ENCODE measurements at regions not wholly inside any gene's neighbourhood (a gene's known extent, or its start where the extent isn't known, plus 50 kb on each side); places are given as distances from the start of the nearest gene placed in this dataset.
"Not testable (repeated sequence)": the region's sequence is repeated elsewhere in the genome, so short reads cannot be mapped to it uniquely, and the experiment has no call there.

DNA sequence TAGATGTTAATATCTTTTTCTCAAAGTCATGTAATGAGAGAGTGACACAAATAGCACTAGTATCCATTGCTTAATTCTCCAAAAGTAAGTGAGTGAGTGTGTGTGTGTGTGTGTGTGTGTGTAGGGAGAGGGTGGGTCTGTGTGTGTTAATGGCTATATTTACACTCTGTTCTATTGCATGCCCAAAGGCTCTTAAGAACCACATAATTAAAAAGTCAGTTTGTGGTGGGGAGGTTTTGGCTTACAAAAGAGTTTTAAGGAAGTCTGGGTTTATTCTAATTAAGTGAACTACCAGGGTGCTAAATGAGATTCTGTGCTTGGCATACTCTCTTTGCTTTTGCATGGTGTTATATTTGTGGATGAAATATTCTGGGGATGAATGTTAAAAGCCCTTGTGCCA lies 1897.6 kb upstream of the FLRT2 start:
- no peak for DNase-seq (ENCODE audit: insufficient read length, low spot score)
- TF ChIP-seq POLR2A (IDR thresholded peaks at IDR 0.05; ENCODE audit: low read depth, low read length), result no peak
- FAIRE-seq, result no peak

DNA sequence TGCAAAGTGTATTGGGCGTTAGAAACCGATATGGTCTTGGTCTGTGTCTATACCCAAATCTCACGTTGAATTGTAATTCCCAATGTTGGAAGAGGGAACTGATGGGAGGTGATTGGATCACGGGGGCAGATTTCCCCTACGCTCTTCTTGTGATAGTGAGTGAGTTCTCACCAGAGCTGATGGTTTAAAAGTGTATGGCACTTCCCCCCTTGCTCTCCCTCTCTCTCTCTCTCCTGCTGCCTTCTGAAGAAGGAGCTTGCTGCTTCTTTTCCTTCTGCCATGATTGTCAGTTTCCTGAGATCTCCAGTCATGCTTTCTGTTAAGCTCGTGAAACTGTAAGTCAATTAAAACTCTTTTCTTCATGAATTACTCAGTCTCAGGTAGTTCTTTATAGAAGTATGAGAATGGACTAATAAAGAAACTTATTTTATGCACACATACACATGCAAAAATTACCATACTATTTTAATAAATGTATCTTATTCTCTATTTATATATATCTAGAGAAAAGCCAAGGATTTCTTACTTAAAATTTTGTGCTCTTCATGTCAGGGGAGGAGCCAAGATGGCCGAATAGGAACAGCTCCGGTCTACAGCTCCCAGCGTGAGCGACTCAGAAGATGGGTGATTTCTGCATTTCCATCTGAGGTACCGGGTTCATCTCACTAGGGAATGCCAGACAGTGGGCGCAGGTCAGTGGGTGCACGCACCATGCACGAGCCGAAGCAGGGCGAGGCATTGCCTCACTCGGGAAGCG lies 1891.0 kb upstream of the FLRT2 start:
- FAIRE-seq (no peak), DNase-seq (ENCODE audit: insufficient read length, low spot score) (no peak)
- TF ChIP-seq SPI1 (IDR thresholded peaks at IDR 0.05; ENCODE audit: low read depth, low read length) (no peak), TAF1 (IDR thresholded peaks at IDR 0.05; ENCODE audit: low read depth, low read length) (no peak), POLR2A (IDR thresholded peaks at IDR 0.05; ENCODE audit: low read depth, low read length) (no peak), PAX5 (IDR thresholded peaks at IDR 0.05; ENCODE audit: insufficient read depth, low read length, severe bottlenecking) (no peak), POLR2AphosphoS5 (IDR thresholded peaks at IDR 0.05; ENCODE audit: low read depth, low read length) (no peak), POU2F2 (IDR thresholded peaks at IDR 0.05; ENCODE audit: low read depth, low read length) (no peak)

GRCh38 chr14:83639505-83639875 lies 1890.5 kb upstream of the FLRT2 start:
- FAIRE-seq; DNase-seq (ENCODE audit: insufficient read length, low spot score): not testable (repeated sequence)

GRCh38 chr14:83646228-83646627 lies 1883.7 kb upstream of the FLRT2 start:
- DNase-seq (ENCODE audit: insufficient read length, low spot score) (no peak), FAIRE-seq (no peak)
- no peak for TF ChIP-seq POLR2AphosphoS5 (IDR thresholded peaks at IDR 0.05; ENCODE audit: low read depth, low read length)
- no peak for TF ChIP-seq TAF1 (IDR thresholded peaks at IDR 0.05; ENCODE audit: low read depth, low read length)
- TF ChIP-seq PAX5 (IDR thresholded peaks at IDR 0.05; ENCODE audit: insufficient read depth, low read length, severe bottlenecking), result no peak
- no peak for TF ChIP-seq POLR2A (IDR thresholded peaks at IDR 0.05; ENCODE audit: low read depth, low read length)
- no peak for TF ChIP-seq SPI1 (IDR thresholded peaks at IDR 0.05; ENCODE audit: low read depth, low read length)
- no peak for TF ChIP-seq POU2F2 (IDR thresholded peaks at IDR 0.05; ENCODE audit: low read depth, low read length)

DNA sequence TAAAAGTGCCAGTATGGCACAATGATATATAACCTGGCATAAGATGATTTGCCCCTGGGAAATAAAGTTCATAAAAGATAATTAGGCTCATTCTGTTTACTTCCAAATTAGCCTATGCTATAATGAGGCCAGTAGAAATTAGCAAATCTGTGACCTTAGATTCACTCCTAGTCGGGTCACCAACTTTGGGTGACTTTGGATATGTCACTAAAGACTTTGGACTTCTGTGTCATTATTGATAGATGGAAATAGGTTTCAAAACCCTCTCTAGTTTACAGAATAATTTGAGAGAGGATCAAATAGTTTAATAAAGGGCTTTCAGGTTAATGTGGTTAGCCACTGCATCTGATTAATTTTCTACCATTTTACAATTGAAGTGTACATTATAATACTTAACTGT lies 1869.3 kb upstream of the FLRT2 start:
- no peak for FAIRE-seq
- TF ChIP-seq PAX5 (IDR thresholded peaks at IDR 0.05; ENCODE audit: insufficient read depth, low read length, severe bottlenecking), result no peak
- TF ChIP-seq POLR2AphosphoS5 (IDR thresholded peaks at IDR 0.05; ENCODE audit: low read depth, low read length), result no peak
- TF ChIP-seq TAF1 (IDR thresholded peaks at IDR 0.05; ENCODE audit: low read depth, low read length), result no peak
- TF ChIP-seq SPI1 (IDR thresholded peaks at IDR 0.05; ENCODE audit: low read depth, low read length), result no peak
- TF ChIP-seq POU2F2 (IDR thresholded peaks at IDR 0.05; ENCODE audit: low read depth, low read length), result no peak
- no peak for TF ChIP-seq POLR2A (IDR thresholded peaks at IDR 0.05; ENCODE audit: low read depth, low read length)
- DNase-seq (ENCODE audit: insufficient read length, low spot score), result no peak

GRCh38 chr14:83664389-83664788 lies 1865.6 kb upstream of the FLRT2 start:
- no peak for TF ChIP-seq TAF1 (IDR thresholded peaks at IDR 0.05; ENCODE audit: low read depth, low read length)
- no peak for TF ChIP-seq POLR2AphosphoS5 (IDR thresholded peaks at IDR 0.05; ENCODE audit: low read depth, low read length)
- no peak for TF ChIP-seq POU2F2 (IDR thresholded peaks at IDR 0.05; ENCODE audit: low read depth, low read length)
- TF ChIP-seq POLR2A (IDR thresholded peaks at IDR 0.05; ENCODE audit: low read depth, low read length), result no peak
- TF ChIP-seq PAX5 (IDR thresholded peaks at IDR 0.05; ENCODE audit: insufficient read depth, low read length, severe bottlenecking), result no peak
- TF ChIP-seq SPI1 (IDR thresholded peaks at IDR 0.05; ENCODE audit: low read depth, low read length), result no peak
- FAIRE-seq (no peak), DNase-seq (ENCODE audit: insufficient read length, low spot score) (no peak)

DNA sequence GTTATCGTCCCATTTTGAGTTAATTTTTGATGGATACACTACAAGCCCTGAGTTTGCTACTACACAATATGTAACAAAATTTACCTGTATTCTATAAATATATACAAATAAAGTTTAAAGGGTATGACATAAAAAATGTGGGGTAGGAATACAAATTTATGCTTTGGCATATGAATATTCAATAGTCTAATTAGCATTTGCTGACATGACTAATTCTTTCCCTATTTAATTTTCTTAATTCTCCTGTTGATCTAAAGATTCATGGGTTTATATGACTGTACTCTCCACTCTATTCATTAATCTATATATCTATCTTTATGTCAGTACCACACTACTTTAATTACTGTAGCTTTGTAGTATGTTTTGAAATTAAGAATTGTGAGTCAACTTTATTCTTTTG lies 1840.7 kb upstream of the FLRT2 start:
- no peak for FAIRE-seq
- TF ChIP-seq POLR2A (IDR thresholded peaks at IDR 0.05; ENCODE audit: low read depth, low read length), result no peak
- no peak for TF ChIP-seq POLR2AphosphoS5 (IDR thresholded peaks at IDR 0.05; ENCODE audit: low read depth, low read length)
- no peak for TF ChIP-seq TAF1 (IDR thresholded peaks at IDR 0.05; ENCODE audit: low read depth, low read length)
- no peak for TF ChIP-seq POU2F2 (IDR thresholded peaks at IDR 0.05; ENCODE audit: low read depth, low read length)
- TF ChIP-seq PAX5 (IDR thresholded peaks at IDR 0.05; ENCODE audit: insufficient read depth, low read length, severe bottlenecking), result no peak
- no peak for TF ChIP-seq SPI1 (IDR thresholded peaks at IDR 0.05; ENCODE audit: low read depth, low read length)

DNA sequence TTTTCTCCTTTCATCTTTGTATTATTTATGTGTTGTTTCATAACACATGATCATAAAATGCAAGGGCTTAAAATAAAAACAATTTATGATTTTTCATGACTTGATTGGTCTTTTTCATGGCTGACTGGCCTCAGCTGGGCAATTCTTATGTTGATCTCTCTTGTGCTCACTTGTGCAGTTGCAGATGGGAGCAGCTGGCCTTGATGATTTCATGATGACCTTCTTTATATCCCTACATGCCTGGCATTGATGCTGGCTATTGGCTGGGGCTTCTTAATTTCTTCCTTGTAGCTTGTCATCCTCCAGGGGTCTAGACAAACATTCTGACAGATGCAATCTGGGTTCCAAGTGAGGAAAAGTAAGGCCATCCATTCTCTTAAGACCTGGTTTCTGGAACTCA lies 1832.8 kb upstream of the FLRT2 start:
- FAIRE-seq (no peak), DNase-seq (ENCODE audit: insufficient read length, low spot score) (no peak)
- TF ChIP-seq TAF1 (IDR thresholded peaks at IDR 0.05; ENCODE audit: low read depth, low read length) (no peak), POLR2AphosphoS5 (IDR thresholded peaks at IDR 0.05; ENCODE audit: low read depth, low read length) (no peak), POU2F2 (IDR thresholded peaks at IDR 0.05; ENCODE audit: low read depth, low read length) (no peak), SPI1 (IDR thresholded peaks at IDR 0.05; ENCODE audit: low read depth, low read length) (no peak), POLR2A (IDR thresholded peaks at IDR 0.05; ENCODE audit: low read depth, low read length) (no peak), PAX5 (IDR thresholded peaks at IDR 0.05; ENCODE audit: insufficient read depth, low read length, severe bottlenecking) (no peak)

More for the DNA sequence above, 1840.7 kb upstream of the FLRT2 start:
- DNase-seq (ENCODE audit: insufficient read length, low spot score), result no peak

- no peak for TF ChIP-seq POLR2A (IDR thresholded peaks at IDR 0.05; ENCODE audit: low read depth, low read length)
- no peak for TF ChIP-seq PAX5 (IDR thresholded peaks at IDR 0.05; ENCODE audit: insufficient read depth, low read length, severe bottlenecking)
- no peak for TF ChIP-seq SPI1 (IDR thresholded peaks at IDR 0.05; ENCODE audit: low read depth, low read length)
- no peak for TF ChIP-seq TAF1 (IDR thresholded peaks at IDR 0.05; ENCODE audit: low read depth, low read length)
- TF ChIP-seq POLR2AphosphoS5 (IDR thresholded peaks at IDR 0.05; ENCODE audit: low read depth, low read length), result no peak
- no peak for TF ChIP-seq POU2F2 (IDR thresholded peaks at IDR 0.05; ENCODE audit: low read depth, low read length)
- FAIRE-seq (no peak), DNase-seq (ENCODE audit: insufficient read length, low spot score) (no peak)
These were observed 1827.3 kb upstream of the FLRT2 start for GRCh38 chr14:83702619-83703018.

- no peak for TF ChIP-seq POLR2A (IDR thresholded peaks at IDR 0.05; ENCODE audit: low read depth, low read length)
- no peak for TF ChIP-seq TAF1 (IDR thresholded peaks at IDR 0.05; ENCODE audit: low read depth, low read length)
- no peak for TF ChIP-seq SPI1 (IDR thresholded peaks at IDR 0.05; ENCODE audit: low read depth, low read length)
- no peak for TF ChIP-seq PAX5 (IDR thresholded peaks at IDR 0.05; ENCODE audit: insufficient read depth, low read length, severe bottlenecking)
- TF ChIP-seq POLR2AphosphoS5 (IDR thresholded peaks at IDR 0.05; ENCODE audit: low read depth, low read length), result no peak
- TF ChIP-seq POU2F2 (IDR thresholded peaks at IDR 0.05; ENCODE audit: low read depth, low read length), result no peak
- FAIRE-seq (no peak), DNase-seq (ENCODE audit: insufficient read length, low spot score) (no peak)
These were observed 1823.6 kb upstream of the FLRT2 start for GRCh38 chr14:83706231-83706954.

All from GM12891 (cell line).